Superior temporal gyrus (tissue), 1 donor: ENCODE measurements at regions not wholly inside any gene's neighbourhood (a gene's known extent, or its start where the extent isn't known, plus 50 kb on each side); places are given as distances from the start of the nearest gene placed in this dataset.
"Not testable (repeated sequence)": the region's sequence is repeated elsewhere in the genome, so short reads cannot be mapped to it uniquely, and the experiment has no call there.

Experiments
- DNase-seq: peaks from one replicate; pipeline ENCODE4 v3.0.0-alpha.2; 2016; ENCODE audit errors: extremely low spot score

- no peak for DNase-seq
These were observed 469.2 kb upstream of the ANO5 start for GRCh38 chr11:21723678-21724077.

DNA sequence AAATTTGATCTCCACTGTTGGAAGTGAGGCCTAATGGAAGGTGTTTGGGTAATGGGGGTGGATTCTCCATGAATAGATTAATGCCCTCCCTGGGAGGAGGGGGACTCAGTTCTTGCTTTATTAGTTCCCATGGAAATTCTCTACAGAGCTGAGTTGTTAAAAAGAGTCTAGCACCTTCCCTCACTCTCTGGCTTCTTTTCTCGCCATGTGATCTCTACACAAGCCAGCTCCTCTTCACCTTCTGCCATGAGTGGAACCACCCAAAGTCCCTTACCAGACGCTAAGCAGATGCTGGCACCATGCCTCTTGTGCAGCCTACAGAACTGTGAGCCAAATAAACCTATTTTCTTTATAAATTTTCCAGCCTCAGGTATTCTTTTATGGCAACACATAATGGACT lies 465.8 kb upstream of the ANO5 start:
- DNase-seq: no peak

- DNase-seq: no peak
These were observed 456.5 kb upstream of the ANO5 start for GRCh38 chr11:21736404-21736803.

DNA sequence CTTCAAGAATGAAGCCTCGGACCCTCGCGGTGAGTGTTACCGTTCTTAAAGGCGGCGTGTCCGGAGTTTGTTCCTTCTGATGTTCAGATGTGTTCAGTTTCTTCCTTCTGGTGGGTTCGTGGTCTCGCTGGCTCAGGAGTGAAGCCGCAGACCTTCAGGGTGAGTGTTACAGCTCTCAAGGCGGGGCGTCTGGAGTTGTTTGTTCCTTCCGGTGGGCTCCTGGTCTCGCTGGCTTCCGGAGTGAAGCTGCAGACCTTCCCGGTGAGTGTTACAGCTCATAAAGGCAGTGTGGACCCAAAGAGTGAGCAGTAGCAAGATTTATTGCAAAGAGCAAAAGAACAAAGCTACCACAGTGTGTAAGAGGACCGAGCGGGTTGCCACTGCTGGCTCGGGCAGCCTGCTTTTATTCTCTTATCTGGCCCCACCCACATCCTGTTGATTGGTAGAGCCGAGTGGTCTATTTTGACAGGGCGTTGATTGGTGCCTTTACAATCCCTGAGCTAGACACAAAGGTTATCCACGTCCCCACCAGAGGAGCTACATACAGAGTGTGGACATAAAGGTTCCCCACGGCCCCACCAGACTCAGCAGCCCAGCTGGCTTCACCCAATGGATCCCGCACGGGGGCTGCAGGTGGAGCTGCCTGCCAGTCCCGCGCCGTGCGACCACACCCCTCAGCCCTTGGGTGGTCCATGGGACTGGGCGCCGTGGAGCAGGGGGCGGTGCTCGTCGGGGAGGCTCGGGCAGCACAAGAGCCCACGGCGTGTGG lies 440.2 kb upstream of the ANO5 start:
- not testable (repeated sequence) for DNase-seq

DNA sequence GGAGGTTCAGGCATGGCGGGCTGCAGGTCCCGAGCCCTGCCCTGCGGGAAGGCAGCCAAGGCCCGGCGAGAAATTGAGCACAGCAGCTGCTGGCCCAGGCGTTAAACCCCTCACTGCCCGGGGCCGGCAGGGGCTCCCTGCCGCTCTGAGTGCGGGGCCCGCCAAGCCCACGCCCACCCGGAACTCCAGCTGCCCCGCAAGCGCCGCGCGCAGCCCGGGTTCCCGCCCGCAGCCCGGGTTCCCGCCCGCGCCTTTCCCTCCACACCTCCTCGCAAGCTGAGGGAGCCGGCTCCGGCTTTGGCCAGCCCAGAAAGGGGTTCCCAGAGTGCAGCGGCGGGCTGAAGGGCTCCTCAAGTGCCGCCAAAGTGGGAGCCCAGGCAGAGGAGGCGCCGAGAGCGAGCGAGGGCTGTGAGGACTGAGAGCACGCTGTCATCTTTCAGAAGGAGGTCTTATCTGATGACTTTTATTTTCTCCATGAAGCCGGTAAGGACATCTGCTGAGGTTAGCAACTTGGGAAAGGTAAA lies 439.6 kb upstream of the ANO5 start:
- DNase-seq: not testable (repeated sequence)

DNA sequence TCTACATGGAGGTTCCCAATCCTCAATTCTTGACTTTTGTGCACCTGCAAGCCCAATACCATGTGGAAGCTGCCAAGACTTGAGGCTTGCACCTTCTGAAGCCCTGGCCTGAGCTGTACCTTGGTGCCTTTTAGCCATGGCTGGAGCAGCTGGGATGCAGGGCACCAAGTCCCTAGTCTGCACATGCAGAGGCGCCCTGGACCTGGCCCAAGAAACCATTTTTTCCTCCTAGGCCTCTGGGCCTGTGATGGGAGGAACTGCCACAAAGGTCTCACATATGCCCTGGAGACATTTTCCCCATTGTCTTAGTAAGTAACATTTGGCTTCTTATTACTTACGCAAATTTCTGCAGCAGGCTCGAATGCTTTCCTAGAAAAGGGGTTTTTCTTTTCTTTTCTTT lies 431.9 kb upstream of the ANO5 start:
- DNase-seq: no peak

- DNase-seq: no peak
These were observed 424.5 kb upstream of the ANO5 start for GRCh38 chr11:21768388-21768787.

DNA sequence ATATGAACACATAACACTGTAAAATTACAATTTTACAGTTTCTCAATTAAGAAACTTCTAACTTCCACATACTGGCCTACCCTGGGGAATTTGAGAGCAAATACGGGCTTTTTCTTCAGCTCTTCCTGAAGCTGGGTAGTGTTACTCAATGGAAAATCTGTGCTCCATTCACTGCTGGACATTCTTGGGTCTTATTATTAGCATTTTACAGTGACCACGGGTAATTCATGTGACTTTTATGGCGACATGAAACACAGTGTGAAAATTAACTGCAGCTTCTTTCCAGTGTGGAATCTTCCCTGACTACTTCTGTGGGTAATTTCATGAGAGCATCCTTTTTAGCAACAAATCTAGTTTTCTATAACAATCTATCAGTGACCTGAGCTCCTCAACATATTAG lies 423.7 kb upstream of the ANO5 start:
- no peak for DNase-seq

DNA sequence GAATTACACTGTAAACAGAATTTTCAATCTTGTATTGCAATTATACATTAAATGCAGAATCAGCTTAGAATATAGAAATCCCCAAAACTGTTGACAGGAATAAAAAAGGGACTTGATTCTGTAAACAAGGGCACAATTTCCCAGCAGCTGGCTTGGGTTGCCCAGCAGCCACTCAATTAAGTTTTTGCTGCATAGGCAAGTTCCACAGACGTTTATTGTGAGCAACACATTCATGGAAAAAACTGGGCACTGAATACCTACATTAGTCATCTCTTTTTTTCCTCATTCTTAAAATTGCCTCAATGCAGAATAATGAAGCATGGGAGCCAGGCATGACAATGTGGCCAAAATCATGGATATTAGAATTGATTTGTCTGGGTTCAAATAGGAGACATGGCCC lies 421.8 kb upstream of the ANO5 start:
- peak; percentile 64 for DNase-seq

GRCh38 chr11:21774212-21774611 lies 418.7 kb upstream of the ANO5 start:
- peak; percentile 42 for DNase-seq

DNA sequence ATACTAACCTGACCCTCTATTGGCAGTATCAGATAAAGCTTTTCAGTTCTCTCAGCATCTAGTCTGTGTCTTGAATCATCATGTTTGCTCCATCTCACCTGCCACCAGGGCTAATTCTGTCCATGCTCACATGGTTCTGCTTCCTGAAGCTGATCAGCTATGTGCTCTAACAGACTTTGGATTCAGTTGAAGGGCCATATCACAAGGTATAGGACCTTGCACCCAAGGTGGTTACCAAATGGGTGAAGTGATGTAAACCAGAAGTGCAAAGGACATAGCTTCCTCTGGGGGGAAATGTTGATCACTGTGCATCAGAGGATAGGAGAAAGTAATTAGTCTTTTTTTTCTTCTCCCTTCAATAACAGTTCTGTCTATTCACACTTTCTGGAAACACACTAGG lies 417.0 kb upstream of the ANO5 start:
- DNase-seq: no peak

- no peak for DNase-seq
These were observed 408.9 kb upstream of the ANO5 start for GRCh38 chr11:21783954-21784353.

DNA sequence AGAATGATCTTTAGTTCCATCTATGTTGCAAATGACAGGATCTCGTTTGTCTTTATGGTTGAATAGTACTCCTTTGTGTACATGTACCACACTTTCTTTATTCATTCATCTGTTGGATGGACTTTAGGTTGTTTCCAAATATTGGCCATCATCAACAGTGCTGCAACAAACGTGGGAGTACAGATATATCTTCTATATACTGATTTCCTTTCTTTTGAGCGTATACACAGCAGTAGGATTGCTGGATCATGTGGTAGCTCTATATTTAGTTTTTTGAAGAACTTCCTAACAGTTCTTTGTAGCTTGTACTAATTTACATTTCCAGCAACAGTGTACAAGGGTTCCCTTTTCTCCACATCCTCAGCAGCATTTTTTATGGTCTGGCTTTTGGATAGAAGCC lies 407.5 kb upstream of the ANO5 start:
- DNase-seq: no peak

DNA sequence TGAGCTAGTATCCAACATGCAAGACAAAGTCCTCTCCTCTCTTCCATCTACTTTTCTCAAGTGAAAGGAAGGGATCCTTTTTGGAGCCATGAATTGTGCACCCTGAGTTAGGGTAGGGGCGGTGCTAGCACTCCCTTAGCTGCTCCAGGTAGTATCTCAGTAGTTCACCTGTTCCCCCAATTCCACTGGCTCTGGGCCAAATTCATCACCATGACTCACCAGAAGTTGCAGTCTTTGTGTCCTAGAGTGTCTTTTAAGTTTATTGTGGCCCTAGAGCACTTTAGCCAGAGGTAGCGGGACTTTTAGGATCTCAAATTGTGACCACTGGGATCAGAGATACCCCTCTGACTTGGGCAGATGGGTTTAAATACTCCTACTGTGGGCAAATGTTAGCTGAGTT lies 398.6 kb upstream of the ANO5 start:
- no peak for DNase-seq

DNA sequence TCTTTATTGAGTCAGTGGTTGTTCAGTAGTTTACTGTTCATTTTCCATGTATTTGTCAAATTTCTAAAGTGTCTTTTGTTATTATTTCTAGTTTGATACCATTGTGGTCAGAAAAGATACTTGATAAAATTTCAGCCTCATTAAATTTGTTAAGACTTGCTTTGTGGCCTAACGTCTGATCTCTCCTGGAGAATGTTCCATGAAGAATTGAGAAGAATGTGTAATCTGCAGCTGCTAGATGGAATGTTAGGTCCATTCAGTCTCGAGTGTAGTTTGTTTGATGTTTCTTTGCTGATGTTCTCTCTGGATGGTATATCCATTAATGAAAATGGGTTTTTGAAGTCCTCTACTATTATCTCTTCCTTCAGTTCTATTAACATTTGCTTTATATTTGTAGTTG lies 394.7 kb upstream of the ANO5 start:
- DNase-seq: no peak

- DNase-seq: not testable (repeated sequence)
These were observed 388.4 kb upstream of the ANO5 start for GRCh38 chr11:21804523-21804922.

DNA sequence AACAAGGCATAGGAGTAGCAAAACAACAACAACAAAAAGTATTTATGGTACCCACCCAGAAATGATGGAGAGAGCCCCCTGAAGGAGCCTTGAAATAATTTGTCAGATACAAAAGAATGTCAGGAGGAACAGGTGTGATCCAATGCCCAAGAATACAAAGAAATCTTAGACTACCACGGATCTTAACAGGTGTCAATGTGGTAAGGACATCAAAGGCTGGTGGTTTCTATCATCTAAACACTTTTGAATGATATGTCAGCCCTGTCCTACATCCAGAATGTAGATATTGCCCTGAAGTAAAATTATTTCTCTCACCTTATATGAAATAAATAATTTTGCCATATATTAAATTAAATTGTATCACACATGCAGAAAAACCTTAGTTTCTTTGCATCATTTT lies 386.4 kb upstream of the ANO5 start:
- no peak for DNase-seq

GRCh38 chr11:21806947-21807346 lies 385.9 kb upstream of the ANO5 start:
- no peak for DNase-seq

- DNase-seq: no peak
These were observed 385.5 kb upstream of the ANO5 start for GRCh38 chr11:21807350-21807749.

GRCh38 chr11:21810650-21811049 lies 382.2 kb upstream of the ANO5 start:
- DNase-seq: no peak

DNA sequence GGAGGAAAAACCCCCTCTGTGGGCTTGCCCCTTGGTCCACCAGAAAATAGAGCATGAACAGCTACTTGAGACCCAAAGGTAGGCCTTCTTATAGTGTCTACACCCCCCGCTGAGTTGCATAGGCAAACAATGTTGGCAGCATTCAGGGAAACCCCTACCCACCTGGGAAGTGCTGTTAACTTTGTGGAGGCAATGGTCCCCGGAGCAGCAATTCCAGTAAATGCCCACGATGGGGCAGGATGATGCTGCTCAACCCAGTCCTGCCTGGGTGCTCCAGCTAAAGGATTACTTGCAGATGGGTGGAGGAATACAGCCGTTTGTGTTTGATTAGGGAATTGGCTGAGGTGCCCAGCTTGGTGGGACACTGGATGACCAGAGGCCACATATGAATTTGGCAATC lies 381.3 kb upstream of the ANO5 start:
- DNase-seq: no peak

- DNase-seq: no peak
These were observed 378.7 kb upstream of the ANO5 start for GRCh38 chr11:21814169-21814568.

DNA sequence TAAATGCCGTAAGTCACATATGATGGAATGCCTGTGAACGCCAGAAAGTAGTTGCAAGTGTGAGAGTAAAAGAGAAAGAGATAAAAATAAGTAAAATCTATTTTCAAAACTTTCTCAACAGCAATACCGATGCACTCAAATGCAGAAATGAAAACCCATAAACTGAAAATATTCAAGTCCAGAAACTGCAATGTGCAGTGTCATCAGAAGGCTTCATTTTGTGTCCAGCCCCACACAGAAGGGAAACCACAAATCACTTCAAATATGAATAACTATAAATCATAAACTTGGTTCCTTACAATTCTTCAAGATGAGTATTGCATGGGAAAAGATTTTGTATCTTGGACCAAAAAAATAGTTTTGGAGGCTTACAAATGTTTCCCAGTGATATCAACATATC lies 375.2 kb upstream of the ANO5 start:
- DNase-seq: no peak

DNA sequence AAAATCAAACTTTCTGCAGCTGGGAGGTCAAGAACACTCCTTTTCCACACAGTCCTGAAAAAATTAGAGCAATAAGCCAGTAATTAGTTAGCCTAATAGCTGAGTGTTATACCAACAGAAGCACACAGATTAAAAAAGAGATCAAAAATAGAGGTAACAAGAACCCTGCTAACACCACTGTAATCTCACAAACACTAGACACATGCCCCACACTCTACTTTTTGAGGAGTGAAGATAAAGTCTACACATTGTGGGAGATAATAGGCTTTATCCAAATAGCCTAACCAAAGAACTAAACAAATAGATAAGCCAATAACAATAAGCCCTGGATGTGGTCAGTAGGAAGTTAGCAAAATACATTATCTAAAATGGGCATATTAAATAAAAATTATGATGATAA lies 372.7 kb upstream of the ANO5 start:
- no peak for DNase-seq
